Left kidney (tissue), 1 donor: ENCODE measurements at regions not wholly inside any gene's neighbourhood (a gene's known extent, or its start where the extent isn't known, plus 50 kb on each side); places are given as distances from the start of the nearest gene placed in this dataset.

Experiments used
- DNase-seq: peaks from one replicate; pipeline ENCODE4 v3.0.0-alpha.2; 2013

DNA sequence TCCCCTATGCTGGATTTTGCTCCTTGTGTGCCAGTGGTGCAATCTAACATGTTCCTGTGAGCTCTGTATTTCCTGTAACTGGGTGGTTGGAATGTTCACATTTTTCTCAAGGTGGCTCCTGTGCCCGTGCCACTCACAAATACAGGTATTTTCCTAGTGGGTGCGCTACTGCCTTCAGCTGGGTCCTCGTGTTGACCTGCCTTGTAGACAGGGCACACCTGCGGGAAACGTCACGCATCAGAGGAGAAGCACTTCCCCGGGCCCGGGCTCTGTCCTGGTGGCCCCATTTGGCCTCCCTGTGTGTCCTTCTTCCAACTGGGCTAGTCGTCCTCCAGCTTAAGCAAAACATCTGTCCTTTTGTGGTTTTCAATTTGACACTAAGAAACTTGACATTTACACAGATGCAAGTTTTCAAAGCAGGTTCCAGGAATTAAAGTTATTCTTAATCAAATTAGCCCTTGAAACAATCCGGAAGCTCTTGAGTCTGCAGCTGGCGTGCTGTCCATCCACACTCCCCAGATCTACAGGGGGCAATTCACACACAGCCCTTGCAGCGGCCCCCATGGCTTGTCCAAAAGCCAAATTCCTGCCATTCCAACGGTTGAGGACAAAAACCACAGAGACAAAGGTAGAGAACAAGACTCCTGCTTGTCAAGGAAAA lies 275.1 kb downstream of the CDC5L start:
- DNase-seq: peak; percentile 53

DNA sequence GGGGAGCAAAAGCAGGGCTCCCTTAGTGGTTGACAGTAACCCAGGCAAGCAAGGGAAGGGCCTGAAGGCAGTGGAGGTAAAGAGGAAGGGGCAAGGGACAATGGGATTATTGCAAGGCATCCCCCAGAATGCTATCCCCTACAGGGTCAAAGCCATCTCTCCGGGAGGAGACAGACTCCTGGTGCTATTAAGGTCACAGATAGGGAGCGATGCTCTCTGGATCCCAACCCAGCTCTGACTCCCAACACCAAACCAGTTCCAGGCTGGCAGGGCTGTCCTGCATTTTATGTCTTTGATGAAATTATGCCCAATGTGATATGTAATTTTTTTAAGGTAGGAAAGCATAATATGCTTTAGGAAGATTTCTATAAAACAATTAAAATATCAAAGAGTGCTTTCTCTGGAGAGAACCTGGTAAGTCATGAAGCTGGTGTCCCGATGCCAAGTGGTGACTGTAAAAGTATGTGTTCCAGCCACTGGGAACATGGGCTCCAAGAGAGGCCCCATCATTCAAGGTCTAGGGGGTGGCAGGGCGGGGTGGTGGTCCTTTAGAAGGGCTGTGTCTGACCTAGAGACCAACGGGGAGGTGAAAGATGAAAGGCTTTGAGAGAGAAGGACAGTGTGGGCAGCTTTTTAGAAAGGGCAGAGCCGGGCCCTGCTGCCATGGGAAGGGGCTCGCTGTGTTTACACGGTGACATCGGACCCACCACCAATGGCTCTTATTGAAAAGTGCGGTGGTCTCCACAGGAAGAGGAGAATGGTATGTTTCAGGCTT lies 276.5 kb downstream of the CDC5L start:
- DNase-seq: no peak

DNA sequence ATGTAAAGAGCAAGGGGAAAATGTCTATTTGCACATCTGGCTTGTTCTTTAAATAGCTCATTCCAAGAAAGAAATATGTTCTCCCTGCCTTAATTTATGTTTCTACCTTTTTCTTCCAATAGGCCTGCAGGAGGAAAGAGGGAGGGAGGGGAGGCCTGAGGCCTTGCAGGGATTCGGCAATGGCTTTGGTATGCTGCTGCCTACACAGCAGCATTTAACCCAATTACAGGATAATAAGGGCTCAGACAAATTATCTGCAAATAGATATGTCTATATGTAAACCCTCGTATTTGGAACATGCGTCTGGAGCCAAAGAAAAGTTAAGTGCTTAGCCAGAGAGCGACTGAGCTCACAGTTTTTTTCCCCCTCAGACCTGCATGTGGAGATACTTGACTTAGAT lies 277.2 kb downstream of the CDC5L start:
- no peak for DNase-seq

DNA sequence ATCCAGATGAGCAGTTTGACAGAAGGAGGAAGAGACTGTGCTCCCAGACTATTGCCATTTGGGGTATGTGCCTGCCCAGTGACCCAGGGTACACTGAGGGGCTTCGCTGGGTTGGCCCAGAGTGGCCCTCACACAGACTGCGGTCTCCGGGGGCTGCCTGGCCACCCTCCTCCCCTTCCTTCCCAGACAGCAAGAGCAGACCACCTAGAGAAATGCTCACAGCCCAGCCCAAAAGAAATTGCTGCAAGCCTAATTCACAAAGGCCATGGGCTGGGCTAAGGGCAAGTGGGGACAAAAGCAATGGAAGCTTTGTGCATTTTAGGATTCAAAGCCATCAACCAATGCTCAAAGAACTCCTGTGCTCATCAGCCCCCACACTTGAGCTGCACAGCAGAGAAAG lies 277.6 kb downstream of the CDC5L start:
- no peak for DNase-seq

DNA sequence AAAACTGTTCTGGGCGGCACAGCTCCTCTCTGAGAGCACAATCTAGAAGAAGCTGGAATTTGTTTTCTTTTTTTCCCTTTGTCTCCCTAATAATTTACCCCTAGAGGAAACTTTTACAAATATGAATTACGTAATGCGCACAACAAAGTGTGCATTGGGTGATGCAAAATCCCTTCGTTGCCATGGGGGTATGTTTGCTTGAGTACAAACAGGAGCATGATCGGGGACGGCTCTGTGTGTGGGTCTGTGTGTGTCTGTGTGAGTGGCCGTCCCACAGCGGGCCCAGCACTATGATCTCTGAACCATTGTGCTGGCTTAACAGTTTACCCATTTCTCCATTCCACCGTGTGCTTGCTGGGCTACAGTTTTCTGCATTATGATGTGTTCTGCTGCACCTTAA lies 278.2 kb downstream of the CDC5L start:
- DNase-seq: no peak

DNA sequence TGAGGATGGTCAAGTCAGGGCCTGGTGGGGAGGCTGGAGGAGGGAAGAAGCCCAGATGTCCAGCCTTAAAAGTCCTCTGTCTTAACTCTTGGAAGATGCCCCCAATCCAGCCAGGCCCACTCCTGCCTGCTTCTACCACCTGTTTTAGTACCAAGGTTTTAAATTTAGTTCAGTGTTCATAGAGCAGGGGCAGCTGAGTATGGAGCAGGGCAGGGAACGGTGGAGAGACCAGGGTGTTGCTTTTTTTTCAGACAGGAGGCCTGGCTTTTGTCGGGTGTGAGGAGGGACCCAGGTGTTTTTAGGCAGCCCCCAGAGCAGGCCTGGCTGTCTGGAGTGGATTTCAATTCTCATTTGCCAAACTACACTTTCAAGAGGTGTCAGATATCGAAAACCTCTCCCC lies 278.8 kb downstream of the CDC5L start:
- no peak for DNase-seq

DNA sequence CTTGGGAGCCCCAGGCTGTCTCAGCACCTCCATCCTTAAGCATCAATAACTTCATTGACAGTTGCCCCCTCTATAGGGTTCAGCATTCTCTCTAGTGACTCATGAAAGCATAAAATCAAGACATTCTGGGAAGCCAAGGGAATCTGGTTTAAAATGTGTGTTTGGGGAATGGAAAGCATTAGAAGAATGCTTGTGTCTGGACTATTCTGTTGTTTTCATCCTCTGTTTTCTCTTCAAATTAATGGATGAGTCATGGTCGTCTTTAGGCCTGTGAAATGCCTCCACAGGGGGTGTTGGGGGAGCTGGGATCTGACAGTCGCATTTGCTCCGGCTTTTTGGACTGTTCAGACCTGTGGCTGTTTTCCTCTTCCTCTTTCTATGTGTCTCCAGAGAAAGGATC lies 279.7 kb downstream of the CDC5L start:
- no peak for DNase-seq

DNA sequence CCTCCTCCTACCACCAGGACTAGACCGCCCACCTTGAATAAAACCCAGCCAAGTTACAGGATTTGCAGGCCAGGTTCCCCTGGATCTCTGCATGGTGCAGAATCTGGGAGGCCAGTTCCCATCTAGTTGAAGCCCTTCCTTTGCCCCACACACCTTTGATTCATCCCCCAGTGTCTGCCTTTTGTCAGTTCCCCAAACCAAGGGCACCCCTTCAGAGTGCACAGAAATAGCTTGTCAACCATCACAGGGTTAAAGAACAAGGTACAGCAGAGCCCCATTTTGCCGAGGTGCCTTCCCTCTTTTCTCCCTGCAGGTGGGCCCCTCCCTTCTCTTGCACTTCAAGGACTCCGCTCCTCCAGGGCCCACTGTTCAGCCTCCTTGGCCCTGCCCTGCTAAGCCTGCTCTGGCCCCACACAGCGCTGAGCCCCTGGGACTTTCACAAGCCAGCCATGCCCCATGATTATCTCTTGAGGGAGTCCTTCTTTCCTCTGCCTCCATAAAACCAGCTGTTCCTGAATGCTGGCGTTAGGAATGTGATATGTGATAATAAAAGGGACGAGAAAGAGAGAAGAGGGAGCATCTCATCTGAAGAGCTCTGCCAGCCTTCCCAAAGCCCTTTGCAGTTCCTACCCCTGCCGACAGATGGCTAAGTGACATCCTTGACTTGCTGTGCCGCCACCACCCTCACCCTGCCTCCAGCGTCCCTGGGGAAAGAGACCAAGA lies 280.3 kb downstream of the CDC5L start:
- DNase-seq: no peak

DNA sequence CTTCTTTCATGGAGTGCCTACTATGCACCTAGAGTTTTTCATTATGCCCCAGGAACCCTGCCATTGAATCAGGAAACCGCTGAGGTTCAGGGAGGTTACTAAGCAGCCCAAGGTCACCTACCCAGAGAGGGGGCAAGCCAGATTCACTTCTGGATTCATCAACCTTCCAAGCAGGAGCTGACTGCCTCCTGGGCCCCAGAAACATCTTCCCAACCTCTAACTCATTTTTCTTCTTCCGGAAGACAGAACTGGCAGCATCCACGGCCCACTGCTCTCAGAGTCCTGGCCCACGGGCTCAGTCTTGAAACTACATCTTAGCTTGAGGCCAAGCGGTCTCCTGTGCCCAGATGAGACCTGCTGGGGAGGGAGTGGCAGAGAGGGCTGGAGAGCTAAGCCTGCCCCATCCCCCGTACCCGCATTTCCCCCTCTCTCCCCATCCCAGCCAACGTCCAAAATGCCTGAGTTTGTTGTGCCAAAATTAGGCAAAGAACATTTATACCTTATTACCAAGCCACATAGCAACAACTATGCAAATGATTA lies 281.0 kb downstream of the CDC5L start:
- DNase-seq: no peak

DNA sequence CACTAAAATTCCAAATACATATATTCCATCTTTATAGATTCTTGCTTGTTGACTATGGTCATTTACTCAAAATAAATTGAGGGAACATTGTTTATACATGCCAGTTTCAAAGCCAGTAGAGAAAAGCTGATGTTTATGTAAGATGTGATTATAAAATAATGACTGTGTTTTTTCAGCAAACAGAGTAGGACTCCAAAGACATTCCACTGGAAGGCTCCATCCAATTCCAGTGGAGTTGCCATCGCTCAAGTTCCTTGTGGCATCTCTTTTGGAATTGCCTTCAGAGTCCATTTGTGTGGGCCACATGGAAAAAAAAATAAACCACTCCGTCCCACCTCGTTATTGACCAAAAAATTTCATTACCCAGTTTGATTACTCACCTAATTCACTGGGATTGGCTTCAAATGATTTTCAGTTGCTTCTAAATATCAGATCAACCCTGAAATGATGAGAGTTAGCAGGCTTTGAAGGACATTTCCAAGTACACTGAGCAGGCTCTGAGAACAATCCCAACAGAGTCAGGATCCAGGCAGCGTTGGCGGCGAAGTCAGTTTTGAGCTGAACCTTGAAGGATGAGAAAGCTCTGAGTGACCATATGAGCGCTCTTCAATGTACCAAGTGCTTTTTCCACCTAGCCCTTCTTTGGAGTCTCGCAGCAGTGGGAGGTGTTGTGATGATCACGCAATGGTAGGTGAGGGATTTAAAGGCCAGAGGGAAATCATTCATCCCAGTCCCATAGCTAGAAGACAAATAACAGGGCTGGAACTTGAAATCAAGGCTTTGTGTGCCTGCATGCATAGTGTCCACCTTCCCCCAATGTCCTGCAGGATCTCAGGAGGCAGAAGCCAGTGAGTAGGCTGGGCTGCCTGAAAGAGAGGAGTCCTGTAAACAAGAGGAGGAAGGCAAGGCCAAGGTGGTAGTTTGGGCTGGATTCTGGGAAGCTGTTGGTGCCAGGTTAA lies 281.7 kb downstream of the CDC5L start:
- DNase-seq: no peak

DNA sequence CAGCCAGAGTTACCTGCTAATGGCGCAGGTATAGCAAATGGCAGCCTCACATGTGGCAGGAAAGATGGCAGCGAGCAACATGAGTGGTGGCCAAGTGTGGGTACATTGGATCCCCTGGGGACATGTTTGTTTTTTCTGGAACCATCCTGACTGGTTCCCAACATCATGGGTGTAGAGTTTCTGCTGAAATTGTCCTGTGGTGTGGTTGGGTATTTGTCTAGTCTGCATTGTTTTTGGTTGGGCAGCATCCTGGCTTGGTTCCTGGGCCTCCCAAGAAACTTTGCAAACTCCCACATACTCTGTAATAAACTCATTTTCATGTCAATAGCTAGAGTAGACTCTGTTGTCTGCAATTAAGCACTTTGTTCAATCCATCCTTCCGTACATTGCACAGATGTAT lies 282.6 kb downstream of the CDC5L start:
- DNase-seq: no peak

DNA sequence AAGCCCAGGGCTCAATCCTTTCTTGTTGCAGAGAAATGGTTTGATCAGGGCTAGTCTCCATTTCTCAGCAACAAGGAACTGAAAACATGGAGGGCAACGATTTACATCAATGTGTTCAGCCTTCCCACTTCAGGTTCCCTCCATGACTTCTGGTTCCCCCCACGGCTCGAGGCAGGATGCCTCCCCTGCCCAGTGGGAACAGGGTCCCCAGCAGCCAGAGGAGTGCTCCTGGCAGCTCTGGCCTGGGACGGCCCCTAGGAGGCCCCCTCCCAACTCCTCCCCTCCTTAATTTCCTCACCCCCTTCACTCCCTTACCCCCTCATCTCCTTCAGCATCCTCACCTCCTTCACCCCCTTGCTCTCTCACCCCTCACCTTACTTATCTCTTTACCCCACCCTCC lies 283.8 kb downstream of the CDC5L start:
- no peak for DNase-seq

DNA sequence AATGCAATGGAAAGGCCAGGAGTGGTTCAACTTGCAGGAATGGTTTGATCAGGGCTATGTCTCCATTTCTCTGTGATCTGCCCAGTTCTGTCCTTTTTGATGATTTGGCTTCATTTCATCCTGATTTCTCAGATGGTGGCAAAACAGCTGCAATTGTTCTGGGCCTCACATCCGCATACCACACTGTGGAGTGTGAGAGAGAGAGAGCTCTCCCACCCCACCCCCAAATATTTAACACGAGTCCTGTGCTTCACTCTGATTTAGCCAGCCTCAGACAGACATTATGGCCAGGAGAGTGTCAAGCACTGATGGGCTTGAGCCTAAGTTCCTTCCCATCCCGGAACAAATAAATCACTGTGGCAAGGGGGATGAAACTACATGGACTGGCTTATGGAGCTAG lies 284.6 kb downstream of the CDC5L start:
- no peak for DNase-seq

DNA sequence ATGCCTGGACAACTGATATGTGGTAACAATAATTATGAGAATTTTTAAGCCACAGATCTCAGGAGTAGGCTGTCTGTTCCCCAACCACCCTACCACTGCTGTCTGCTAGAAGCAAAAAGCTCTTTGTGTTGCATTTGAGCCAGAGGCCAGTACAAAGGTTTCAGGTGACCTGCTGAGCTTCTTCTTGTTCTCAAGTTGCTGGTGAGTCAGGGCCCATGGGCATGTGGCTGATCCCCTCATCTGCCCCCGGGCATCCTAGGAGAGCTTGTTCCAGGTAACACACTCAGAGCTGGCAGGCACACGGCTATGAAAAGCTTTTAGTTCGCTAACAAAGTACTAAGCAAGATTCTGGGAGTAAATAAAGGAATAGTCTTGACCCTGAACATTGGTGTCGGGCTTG lies 285.3 kb downstream of the CDC5L start:
- no peak for DNase-seq

DNA sequence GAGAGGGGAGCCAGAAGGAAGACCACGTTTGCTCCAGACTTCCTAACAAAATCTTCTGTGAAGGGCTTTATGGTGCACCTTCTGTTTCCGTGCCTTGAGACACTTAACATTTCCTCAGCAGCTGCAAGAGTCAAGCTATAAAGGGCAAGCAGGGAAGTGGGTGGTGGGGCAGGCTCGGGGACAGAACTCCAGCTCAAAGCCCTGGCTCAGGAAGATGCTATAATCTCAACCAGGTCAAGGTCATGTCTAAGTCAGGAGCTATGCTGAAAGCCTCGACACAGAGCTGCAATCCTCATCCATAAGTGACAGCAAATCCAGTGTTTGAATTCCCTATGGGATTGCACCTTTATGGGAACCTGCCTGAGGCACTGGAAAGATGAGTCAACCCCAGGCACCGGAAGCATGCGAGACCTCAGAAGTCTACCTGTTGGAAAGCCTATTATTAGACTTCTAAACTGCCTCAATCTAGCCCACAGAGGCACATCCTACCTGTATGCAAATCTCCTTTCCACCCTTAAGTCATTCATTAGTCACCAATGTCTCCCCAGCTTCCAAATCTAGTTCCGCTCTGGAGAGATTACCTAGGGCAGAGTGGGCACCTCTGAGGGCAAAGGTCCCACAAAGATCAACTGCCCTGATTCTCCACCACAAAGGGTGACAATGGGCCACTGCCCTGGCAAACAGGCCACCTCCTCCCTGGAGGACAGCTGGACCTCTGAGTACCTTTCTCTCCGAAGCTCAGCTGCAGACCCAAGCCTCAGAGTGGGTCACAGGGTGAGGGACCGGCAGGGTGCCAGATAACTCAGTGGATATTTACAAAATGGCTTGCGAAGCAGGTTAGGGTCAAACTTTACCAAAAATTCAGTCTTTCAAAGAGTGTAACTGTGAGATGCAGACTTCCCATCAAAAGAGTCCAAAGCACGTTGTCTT lies 287.0 kb downstream of the CDC5L start:
- DNase-seq: no peak

DNA sequence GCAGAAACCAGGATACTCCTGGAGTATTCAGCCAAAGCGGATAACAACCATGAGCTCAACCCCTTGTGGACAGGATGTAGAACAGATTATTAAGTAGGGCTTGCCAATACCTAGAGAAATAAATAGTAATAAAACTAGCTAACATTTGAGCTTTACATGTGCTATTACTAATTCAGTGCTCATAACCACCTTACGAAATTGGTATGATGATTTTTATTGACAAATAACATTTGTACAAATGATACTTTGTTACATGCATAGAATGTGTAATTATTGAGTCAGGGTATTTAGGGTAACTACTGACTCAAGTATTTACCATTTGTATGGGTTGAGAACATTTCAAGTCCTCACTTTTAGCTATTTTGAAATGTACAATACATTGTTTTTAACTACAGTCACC lies 287.9 kb downstream of the CDC5L start:
- DNase-seq: no peak

DNA sequence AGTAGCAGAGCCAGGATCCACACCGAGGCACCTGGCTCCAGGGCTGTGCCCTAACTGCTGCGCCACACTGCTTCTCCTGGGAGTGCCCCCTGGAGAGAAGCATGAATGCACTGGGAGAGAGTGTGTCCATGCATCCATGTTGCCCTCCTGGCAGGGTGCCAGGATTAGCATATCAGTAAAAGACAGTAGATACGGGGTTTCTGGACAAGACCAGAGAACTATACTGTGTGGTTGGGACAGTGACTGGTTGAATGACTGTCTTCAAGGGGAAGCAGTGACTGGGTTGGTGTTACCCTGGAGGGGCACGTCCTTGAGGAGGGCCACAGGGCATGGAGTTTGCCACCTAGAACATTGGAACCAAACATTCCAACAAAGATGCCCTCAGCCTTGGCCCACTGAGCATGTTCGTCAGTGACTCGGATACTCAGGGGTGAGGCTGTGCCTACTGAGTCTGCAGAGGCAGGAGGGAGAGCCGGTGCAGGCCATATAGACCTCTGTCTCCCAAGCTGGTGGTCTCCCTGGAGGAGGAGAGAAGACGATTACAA lies 288.8 kb downstream of the CDC5L start:
- no peak for DNase-seq

DNA sequence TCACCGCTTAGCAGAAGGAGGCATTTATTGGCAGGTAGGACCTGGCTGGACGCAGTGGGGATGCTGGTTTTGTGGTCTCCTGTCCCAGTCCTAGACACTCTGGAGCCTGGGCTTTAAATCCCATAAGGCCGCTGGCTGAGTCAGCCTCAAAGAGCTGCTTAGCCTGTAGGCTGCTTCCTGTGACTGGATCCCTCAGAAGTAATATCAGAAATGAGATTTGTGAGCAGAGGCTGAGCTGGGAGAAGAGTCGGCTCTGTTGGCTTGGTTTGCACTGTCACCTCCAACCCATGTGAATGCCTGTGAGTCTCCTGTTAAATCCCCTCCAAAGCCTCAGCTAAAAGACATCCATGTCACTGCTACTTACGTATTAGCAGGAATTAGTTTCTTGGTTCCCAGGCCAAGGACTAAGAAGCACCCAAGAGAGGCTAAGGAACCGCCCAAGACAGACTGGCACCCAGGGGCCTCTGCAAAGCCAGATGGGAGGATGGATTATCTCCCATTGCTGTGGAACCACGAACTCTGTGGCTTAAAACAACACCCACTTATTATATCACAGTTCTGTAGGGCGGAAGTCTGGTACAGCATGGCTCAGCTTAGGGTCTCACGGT lies 289.4 kb downstream of the CDC5L start:
- DNase-seq: no peak

DNA sequence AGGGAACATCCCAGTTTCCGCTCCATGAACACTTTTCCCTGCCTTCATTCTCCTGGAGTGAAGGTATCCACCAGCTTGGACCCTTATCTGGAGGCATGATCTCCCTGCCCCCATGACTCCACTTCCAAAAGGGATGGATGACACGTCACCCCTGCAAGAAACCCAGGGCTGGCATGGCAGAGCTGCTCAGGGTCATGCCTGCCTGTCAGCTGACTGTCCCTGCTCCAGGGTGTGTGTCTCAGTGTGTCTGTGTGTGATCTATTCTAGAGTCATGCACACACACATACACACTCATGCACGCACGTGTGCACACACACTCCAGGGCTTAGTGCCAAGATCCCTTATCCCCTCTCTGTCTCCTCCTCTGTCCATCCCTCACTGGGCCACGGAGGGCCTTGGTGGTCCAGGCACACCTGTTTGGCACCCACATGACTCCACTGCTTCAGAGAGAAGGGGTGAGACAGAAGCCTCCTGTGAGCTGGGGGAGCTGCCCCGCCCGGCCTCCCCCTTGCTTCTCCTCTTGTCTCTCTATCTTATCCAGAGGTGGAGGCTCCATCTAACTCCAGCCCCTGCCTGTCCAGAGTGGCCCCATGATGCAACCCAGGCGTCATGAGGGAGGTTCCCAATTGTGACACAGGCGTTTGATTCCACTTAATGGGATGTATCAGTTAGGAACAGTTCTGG lies 290.9 kb downstream of the CDC5L start:
- no peak for DNase-seq
